ENCODE measurements at regions not wholly inside any gene's neighbourhood (a gene's known extent, or its start where the extent isn't known, plus 50 kb on each side); places are given as distances from the start of the nearest gene placed in this dataset.

GRCh38 chr16:87228363-87228762 lies 88.8 kb downstream of the C16orf95 start:
- TF ChIP-seq POLR2A (IDR thresholded peaks at IDR 0.05; ENCODE audit: low read depth, low read length) (no peak), TAF1 (IDR thresholded peaks at IDR 0.05; ENCODE audit: borderline replicate concordance, low read depth, low read length) (no peak), POLR2AphosphoS5 (IDR thresholded peaks at IDR 0.05; ENCODE audit: low read depth, low read length) (no peak)

All from GM12892 (cell line).